ENCODE measurements at regions not wholly inside any gene's neighbourhood (a gene's known extent, or its start where the extent isn't known, plus 50 kb on each side); places are given as distances from the start of the nearest gene placed in this dataset.

GRCh38 chr9:14018081-14018480 lies 295.9 kb downstream of the NFIB start:
- no peak for TF ChIP-seq CTCF (IDR thresholded peaks at IDR 0.05)
- no peak for TF ChIP-seq POLR2A (IDR thresholded peaks at IDR 0.05; ENCODE audit: low read depth)
- no peak for TF ChIP-seq EP300 (IDR thresholded peaks at IDR 0.05)

Data from esophagus muscularis mucosa (tissue), 4 donors.